Calu3 (cell line): ENCODE measurements at regions not wholly inside any gene's neighbourhood (a gene's known extent, or its start where the extent isn't known, plus 50 kb on each side); places are given as distances from the start of the nearest gene placed in this dataset.
"Not testable (repeated sequence)": the region's sequence is repeated elsewhere in the genome, so short reads cannot be mapped to it uniquely, and the experiment has no call there.

ENCODE experiments used
- BruUV-seq: library from RNA; stranded (reverse); fragments of 400-500 nt; replicated peaks from 2 replicates; lab custom pipeline; 2021; lab: Mats Ljungman, UMichigan
- CTCF ChIA-PET: fragments of 300-600 bp; sonication (Branson Sonifier 250); formaldehyde crosslinking; loops from one replicate; lab custom pipeline; 2022; ENCODE audit warnings: antibody characterized with exemption; lab: Charles Lee
- DNase-seq: peaks from one replicate; pipeline ENCODE4 v3.0.0; 2022
- H3K27ac Mint-ChIP-seq: one replicate; pipeline ENCODE4 v1.8.0; 2022; ENCODE audit warnings: mixed read lengths; ENCODE audit not compliant: unreplicated experiment
- H3K27me3 Mint-ChIP-seq: one replicate; pipeline ENCODE4 v1.8.0; 2022; ENCODE audit warnings: mixed read lengths; ENCODE audit not compliant: unreplicated experiment
- H3K36me3 Mint-ChIP-seq: one replicate; pipeline ENCODE4 v1.8.0; 2022; ENCODE audit warnings: mild to moderate bottlenecking, moderate library complexity, mixed read lengths; ENCODE audit not compliant: insufficient read depth, unreplicated experiment
- H3K4me1 Mint-ChIP-seq: one replicate; pipeline ENCODE4 v1.8.0; 2022; ENCODE audit warnings: mild to moderate bottlenecking, low read depth, mixed read lengths; ENCODE audit not compliant: unreplicated experiment
- H3K4me3 Mint-ChIP-seq: one replicate; pipeline ENCODE4 v1.8.0; 2022; ENCODE audit warnings: mild to moderate bottlenecking, low read depth, moderate library complexity, mixed read lengths; ENCODE audit not compliant: unreplicated experiment
- H3K9me3 Mint-ChIP-seq: one replicate; pipeline ENCODE4 v1.8.0; 2022; ENCODE audit warnings: low read depth, mixed read lengths; ENCODE audit not compliant: unreplicated experiment
- CTCF ChIP-seq: fragments of 200-600 bp; IDR thresholded peaks from one replicate; pipeline ENCODE4 v1.8.0; 2022; ENCODE audit warnings: antibody characterized with exemption; ENCODE audit not compliant: unreplicated experiment
- intact Hi-C: fragments of 100-400 bp; cut with micrococcal nuclease; formaldehyde crosslinking; loops from one replicate; pipeline ENCODE4 v1.10.0; 2022; ENCODE audit not compliant: unreplicated experiment

- DNase-seq = no peak
- TF ChIP-seq CTCF = no peak
- Mint-ChIP-seq H3K27me3 (no peaks in the 10 kb centered on the region), H3K36me3 (no peaks in the 10 kb centered on the region), H3K4me1 (no peaks in the 10 kb centered on the region), H3K27ac (no peak overlapping the region), H3K4me3 (no peak overlapping the region), H3K9me3 (no peaks in the 10 kb centered on the region)
- no TSS peak for BruUV-seq
- intact Hi-C loops = no loop called here
- CTCF ChIA-PET = no interaction called here
Observed at GRCh38 chr1:78263459-78263858, 217.7 kb downstream of the GIPC2 start.

- no peaks in the 10 kb centered on the region for H3K9me3 Mint-ChIP-seq
- no peaks in the 10 kb centered on the region for H3K27me3 Mint-ChIP-seq
- intact Hi-C loops = no loop called here
- TF ChIP-seq CTCF = no peak
- H3K4me3 Mint-ChIP-seq = no peak overlapping the region
- CTCF ChIA-PET = no interaction called here
- BruUV-seq = no TSS peak
- H3K27ac Mint-ChIP-seq = no peak overlapping the region
- DNase-seq = no peak
- H3K4me1 Mint-ChIP-seq = no peaks in the 10 kb centered on the region
- H3K36me3 Mint-ChIP-seq = no peaks in the 10 kb centered on the region
Observed at GRCh38 chr1:78263946-78264345, 218.2 kb downstream of the GIPC2 start.

- Mint-ChIP-seq H3K27ac (no peak overlapping the region), H3K27me3 (no peaks in the 10 kb centered on the region), H3K4me1 (no peaks in the 10 kb centered on the region), H3K4me3 (no peak overlapping the region), H3K9me3 (no peaks in the 10 kb centered on the region), H3K36me3 (no peaks in the 10 kb centered on the region)
- BruUV-seq = no TSS peak
- no peak for TF ChIP-seq CTCF
- CTCF ChIA-PET = no interaction called here
- no peak for DNase-seq
- intact Hi-C loops = no loop called here
Observed at GRCh38 chr1:78267513-78268218, 221.9 kb downstream of the GIPC2 start.

- no TSS peak for BruUV-seq
- intact Hi-C loops = no loop called here
- no peaks in the 10 kb centered on the region for H3K27me3 Mint-ChIP-seq
- H3K27ac Mint-ChIP-seq = no peak overlapping the region
- no peaks in the 10 kb centered on the region for H3K4me1 Mint-ChIP-seq
- no peak overlapping the region for H3K4me3 Mint-ChIP-seq
- no peak for TF ChIP-seq CTCF
- CTCF ChIA-PET = no interaction called here
- no peaks in the 10 kb centered on the region for H3K9me3 Mint-ChIP-seq
- H3K36me3 Mint-ChIP-seq = no peaks in the 10 kb centered on the region
- DNase-seq = no peak
Observed at GRCh38 chr1:78269591-78269990, 221.2 kb upstream of the PTGFR start.

GRCh38 chr1:78271423-78271822 lies 219.4 kb upstream of the PTGFR start:
- CTCF ChIA-PET, BruUV-seq, H3K36me3 Mint-ChIP-seq, intact Hi-C loops, H3K27me3 Mint-ChIP-seq, DNase-seq, H3K9me3 Mint-ChIP-seq, H3K27ac Mint-ChIP-seq, H3K4me1 Mint-ChIP-seq, H3K4me3 Mint-ChIP-seq: not testable (repeated sequence)
